ENCODE measurements at regions not wholly inside any gene's neighbourhood (a gene's known extent, or its start where the extent isn't known, plus 50 kb on each side); places are given as distances from the start of the nearest gene placed in this dataset.

DNA sequence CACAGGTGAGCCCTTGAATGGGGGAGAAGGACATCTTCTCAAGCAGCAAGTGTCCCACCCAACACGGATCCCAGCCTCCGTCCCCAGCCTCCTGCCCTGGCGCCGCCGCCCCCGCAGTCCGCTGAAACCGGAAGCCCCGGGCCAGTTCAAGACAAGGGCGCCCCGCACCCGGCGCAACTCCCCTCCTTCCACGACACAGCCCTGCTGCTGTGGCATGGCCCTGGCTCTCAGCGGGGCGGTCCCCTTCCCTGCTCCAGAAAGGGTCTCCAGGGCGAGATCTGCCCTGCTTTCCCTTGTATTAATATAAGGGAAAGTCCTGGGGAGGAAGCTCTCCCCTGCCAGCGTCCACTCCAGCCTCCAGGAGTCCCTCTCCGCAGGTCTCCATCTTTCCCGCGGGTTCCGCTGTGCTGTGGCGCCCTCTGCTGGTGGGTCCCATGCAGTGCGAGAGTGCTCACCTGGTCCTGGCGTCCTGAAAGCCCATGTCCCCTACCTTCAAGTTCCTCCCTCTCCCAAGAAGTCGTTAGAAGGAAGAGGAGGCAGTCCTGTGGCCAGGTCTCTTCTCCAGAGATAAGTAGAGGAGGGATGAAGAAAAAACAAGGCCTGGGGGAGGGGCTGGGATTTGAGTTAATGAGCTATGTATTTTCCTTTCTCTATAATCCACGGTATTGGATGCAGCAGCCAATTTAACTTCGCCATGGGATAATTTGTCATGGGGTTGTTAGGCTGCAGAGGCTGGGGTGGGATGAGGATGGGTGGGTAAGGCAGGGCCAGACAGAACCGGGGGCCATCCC is 176.0 kb downstream of the SMAD2 start (continued):
- TF ChIP-seq, protein P1, sequence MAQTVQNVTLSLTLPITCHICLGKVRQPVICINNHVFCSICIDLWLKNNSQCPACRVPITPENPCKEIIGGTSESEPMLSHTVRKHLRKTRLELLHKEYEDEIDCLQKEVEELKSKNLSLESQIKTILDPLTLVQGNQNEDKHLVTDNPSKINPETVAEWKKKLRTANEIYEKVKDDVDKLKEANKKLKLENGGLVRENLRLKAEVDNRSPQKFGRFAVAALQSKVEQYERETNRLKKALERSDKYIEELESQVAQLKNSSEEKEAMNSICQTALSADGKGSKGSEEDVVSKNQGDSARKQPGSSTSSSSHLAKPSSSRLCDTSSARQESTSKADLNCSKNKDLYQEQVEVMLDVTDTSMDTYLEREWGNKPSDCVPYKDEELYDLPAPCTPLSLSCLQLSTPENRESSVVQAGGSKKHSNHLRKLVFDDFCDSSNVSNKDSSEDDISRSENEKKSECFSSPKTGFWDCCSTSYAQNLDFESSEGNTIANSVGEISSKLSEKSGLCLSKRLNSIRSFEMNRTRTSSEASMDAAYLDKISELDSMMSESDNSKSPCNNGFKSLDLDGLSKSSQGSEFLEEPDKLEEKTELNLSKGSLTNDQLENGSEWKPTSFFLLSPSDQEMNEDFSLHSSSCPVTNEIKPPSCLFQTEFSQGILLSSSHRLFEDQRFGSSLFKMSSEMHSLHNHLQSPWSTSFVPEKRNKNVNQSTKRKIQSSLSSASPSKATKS (CRISPR knock-in tag; IDR thresholded peaks at IDR 0.05), result no peak
- TF ChIP-seq YBX1 (IDR thresholded peaks at IDR 0.05) (no peak), HMG20B (CRISPR knock-in tag; IDR thresholded peaks at IDR 0.05) (no peak), HDAC2 (IDR thresholded peaks at IDR 0.05) (no peak), MCM5 (IDR thresholded peaks at IDR 0.05; ENCODE audit: low read depth) (no peak), ERF (CRISPR knock-in tag; IDR thresholded peaks at IDR 0.05) (no peak), ELF1 (tag; IDR thresholded peaks at IDR 0.05) (no peak), RB1 (IDR thresholded peaks at IDR 0.05; ENCODE audit: low read depth) (peak; percentile 34; the same call in 1 of the 2 replicates), RBM15 (IDR thresholded peaks at IDR 0.05; ENCODE audit: insufficient read depth, low read length) (no peak), EHMT2 (IDR thresholded peaks at IDR 0.05) (no peak), RBM34 (IDR thresholded peaks at IDR 0.05; ENCODE audit: borderline replicate concordance, insufficient read depth, low read length) (no peak), EGR1 (conservative IDR thresholded peaks at IDR 0.05) (peak; percentile 72), CTBP1 (IDR thresholded peaks at IDR 0.05; ENCODE audit: borderline replicate concordance) (peak; percentile 43; the same call in 1 of the 2 replicates), RAD21 (CRISPR knock-in tag; conservative IDR thresholded peaks at IDR 0.05 in 1 of 2, IDR thresholded peaks at IDR 0.05 in 1 of 2) (peak; percentile 34 to 72; a peak in 3 of 4 replicates), CREB1 (IDR thresholded peaks at IDR 0.05) (no peak), CREB1 (CRISPR knock-in tag; IDR thresholded peaks at IDR 0.05) (no peak), CBX2 (IDR thresholded peaks at IDR 0.05; ENCODE audit: insufficient read depth, low read length, poor library complexity, severe bottlenecking) (no peak), STAG1 (CRISPR knock-in tag; IDR thresholded peaks at IDR 0.05; ENCODE audit: borderline replicate concordance) (peak; percentile 28; the same call in 1 of the 2 replicates), SMARCA4 (IDR thresholded peaks at IDR 0.05) (no peak)
- TF ChIP-seq, protein P2, sequence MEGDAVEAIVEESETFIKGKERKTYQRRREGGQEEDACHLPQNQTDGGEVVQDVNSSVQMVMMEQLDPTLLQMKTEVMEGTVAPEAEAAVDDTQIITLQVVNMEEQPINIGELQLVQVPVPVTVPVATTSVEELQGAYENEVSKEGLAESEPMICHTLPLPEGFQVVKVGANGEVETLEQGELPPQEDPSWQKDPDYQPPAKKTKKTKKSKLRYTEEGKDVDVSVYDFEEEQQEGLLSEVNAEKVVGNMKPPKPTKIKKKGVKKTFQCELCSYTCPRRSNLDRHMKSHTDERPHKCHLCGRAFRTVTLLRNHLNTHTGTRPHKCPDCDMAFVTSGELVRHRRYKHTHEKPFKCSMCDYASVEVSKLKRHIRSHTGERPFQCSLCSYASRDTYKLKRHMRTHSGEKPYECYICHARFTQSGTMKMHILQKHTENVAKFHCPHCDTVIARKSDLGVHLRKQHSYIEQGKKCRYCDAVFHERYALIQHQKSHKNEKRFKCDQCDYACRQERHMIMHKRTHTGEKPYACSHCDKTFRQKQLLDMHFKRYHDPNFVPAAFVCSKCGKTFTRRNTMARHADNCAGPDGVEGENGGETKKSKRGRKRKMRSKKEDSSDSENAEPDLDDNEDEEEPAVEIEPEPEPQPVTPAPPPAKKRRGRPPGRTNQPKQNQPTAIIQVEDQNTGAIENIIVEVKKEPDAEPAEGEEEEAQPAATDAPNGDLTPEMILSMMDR (IDR thresholded peaks at IDR 0.05 in 2 of 3, conservative IDR thresholded peaks at IDR 0.05 in 1 of 3; ENCODE audit: insufficient read depth in 2 of 3, low read depth in 1 of 3, low read length in 3 of 3), result peak; percentile 83 to 94 (median 90)
- TF ChIP-seq, protein P3, sequence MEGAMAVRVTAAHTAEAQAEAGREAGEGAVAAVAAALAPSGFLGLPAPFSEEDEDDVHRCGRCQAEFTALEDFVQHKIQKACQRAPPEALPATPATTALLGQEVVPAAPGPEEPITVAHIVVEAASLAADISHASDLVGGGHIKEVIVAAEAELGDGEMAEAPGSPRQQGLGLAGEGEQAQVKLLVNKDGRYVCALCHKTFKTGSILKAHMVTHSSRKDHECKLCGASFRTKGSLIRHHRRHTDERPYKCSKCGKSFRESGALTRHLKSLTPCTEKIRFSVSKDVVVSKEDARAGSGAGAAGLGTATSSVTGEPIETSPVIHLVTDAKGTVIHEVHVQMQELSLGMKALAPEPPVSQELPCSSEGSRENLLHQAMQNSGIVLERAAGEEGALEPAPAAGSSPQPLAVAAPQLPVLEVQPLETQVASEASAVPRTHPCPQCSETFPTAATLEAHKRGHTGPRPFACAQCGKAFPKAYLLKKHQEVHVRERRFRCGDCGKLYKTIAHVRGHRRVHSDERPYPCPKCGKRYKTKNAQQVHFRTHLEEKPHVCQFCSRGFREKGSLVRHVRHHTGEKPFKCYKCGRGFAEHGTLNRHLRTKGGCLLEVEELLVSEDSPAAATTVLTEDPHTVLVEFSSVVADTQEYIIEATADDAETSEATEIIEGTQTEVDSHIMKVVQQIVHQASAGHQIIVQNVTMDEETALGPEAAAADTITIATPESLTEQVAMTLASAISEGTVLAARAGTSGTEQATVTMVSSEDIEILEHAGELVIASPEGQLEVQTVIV (CRISPR knock-in tag; IDR thresholded peaks at IDR 0.05; ENCODE audit: borderline replicate concordance), result no peak
- TF ChIP-seq, protein P4, sequence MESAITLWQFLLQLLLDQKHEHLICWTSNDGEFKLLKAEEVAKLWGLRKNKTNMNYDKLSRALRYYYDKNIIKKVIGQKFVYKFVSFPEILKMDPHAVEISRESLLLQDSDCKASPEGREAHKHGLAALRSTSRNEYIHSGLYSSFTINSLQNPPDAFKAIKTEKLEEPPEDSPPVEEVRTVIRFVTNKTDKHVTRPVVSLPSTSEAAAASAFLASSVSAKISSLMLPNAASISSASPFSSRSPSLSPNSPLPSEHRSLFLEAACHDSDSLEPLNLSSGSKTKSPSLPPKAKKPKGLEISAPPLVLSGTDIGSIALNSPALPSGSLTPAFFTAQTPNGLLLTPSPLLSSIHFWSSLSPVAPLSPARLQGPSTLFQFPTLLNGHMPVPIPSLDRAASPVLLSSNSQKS (CRISPR knock-in tag; IDR thresholded peaks at IDR 0.05), result no peak

All from K562 (cell line).